Endothelial cell of umbilical vein (primary cell): ENCODE measurements at regions not wholly inside any gene's neighbourhood (a gene's known extent, or its start where the extent isn't known, plus 50 kb on each side); places are given as distances from the start of the nearest gene placed in this dataset.

Experiments used
- BruUV-seq: library from RNA; stranded (reverse); fragments of 400-500 nt; replicated peaks from 2 replicates; lab custom pipeline; 2021; lab: Mats Ljungman, UMichigan
- CTCF ChIA-PET: fragments of 300-600, 350-600 bp; sonication (Branson Sonifier 250); formaldehyde crosslinking; loops from one replicate; lab custom pipeline; 2021; ENCODE audit warnings: antibody characterized with exemption, inconsistent platforms; lab: Charles Lee
- POLR2A ChIA-PET: fragments of 300-600, 350-600 bp; sonication (Branson Sonifier 250); formaldehyde crosslinking; loops from one replicate; lab custom pipeline; 2021; ENCODE audit warnings: antibody characterized with exemption, inconsistent platforms; lab: Charles Lee
- DNase-seq: peaks from one replicate; pipeline ENCODE4 v3.0.0-alpha.2; 2011; ENCODE audit warnings: low read depth, low spot score
- FAIRE-seq: peaks from 2 replicates; lab custom pipeline; 2011; peaks lifted over from hg19 to GRCh38; lab: Jason Lieb, UNC
- H2AFZ ChIP-seq: 2 replicates; pipeline ENCODE4 v1.6.0; 2012; ENCODE audit warnings: low read depth, low read length, control low read depth, inconsistent platforms
- H3K27ac ChIP-seq: 2 replicates; pipeline ENCODE4 v1.5.1; 2011; ENCODE audit warnings: low read depth, mild to moderate bottlenecking, control low read depth, low read length, moderate library complexity; ENCODE audit not compliant: insufficient read depth
- H3K27me3 ChIP-seq, 2 experiments: 2 replicates each; pipeline versions ENCODE4 v1.6.0 to v1.6.1; 2011; ENCODE audit warnings: low read length in 2 of 2, mixed read lengths in 1 of 2; ENCODE audit not compliant: control insufficient read depth in 2 of 2, insufficient read depth in 2 of 2
- H3K36me3 ChIP-seq, 2 experiments: 2 replicates in 1 of 2; 3 replicates in 1 of 2; pipeline ENCODE4 v1.5.1; 2011; ENCODE audit warnings: low read length in 2 of 2, mild to moderate bottlenecking in 1 of 2, moderate library complexity in 1 of 2; ENCODE audit not compliant: control insufficient read depth in 2 of 2, insufficient read depth in 2 of 2; ENCODE audit errors: extremely low read depth in 1 of 2
- H3K4me1 ChIP-seq: 3 replicates; pipeline ENCODE4 v1.5.1; 2011; ENCODE audit warnings: mild to moderate bottlenecking, low read length; ENCODE audit not compliant: control insufficient read depth, insufficient read depth; ENCODE audit errors: extremely low read depth
- H3K4me2 ChIP-seq: 2 replicates; pipeline ENCODE4 v1.6.1; 2011; ENCODE audit warnings: low read length, control low read depth, mixed read lengths; ENCODE audit not compliant: insufficient read depth
- H3K4me3 ChIP-seq, 3 experiments: fragments of 200-600 bp in 1 of 3; sonication (generic), shearing (Covaris generic) in 1 of 3; replicated peaks in 1 of 3; 2 replicates each; pipeline ENCODE4 v1.5.1; 2011 to 2016; ENCODE audit warnings: control low read depth in 3 of 3, low read length in 3 of 3, mild to moderate bottlenecking in 2 of 3, inconsistent platforms in 1 of 3, low read depth in 1 of 3, moderate library complexity in 1 of 3; ENCODE audit not compliant: insufficient read depth in 1 of 3
- H3K79me2 ChIP-seq: 2 replicates; pipeline ENCODE4 v1.6.0; 2012; ENCODE audit warnings: low read length, inconsistent platforms; ENCODE audit not compliant: control insufficient read depth, insufficient read depth
- H3K9ac ChIP-seq: replicated peaks from 2 replicates; pipeline ENCODE3; 2011; ENCODE audit warnings: low read length, control low read depth; ENCODE audit not compliant: insufficient read depth; ENCODE audit errors: extremely low read depth
- H3K9me1 ChIP-seq: replicated peaks from 3 replicates; pipeline ENCODE4 v1.6.0; 2011; ENCODE audit warnings: mild to moderate bottlenecking, low read length; ENCODE audit not compliant: control insufficient read depth, insufficient read depth; ENCODE audit errors: extremely low read depth
- H3K9me3 ChIP-seq: replicated peaks from 2 replicates; pipeline ENCODE4 v1.5.1; 2012; ENCODE audit warnings: low read length, inconsistent platforms; ENCODE audit not compliant: control insufficient read depth, insufficient read depth
- H4K20me1 ChIP-seq: replicated peaks from 2 replicates; pipeline ENCODE3; 2011; ENCODE audit warnings: mild to moderate bottlenecking, low read length; ENCODE audit not compliant: control insufficient read depth, insufficient read depth; ENCODE audit errors: extremely low read depth
- EZH2 ChIP-seq: IDR thresholded peaks from 2 replicates; pipeline ENCODE4 v1.6.1; 2012; ENCODE audit warnings: borderline replicate concordance, low read depth, mild to moderate bottlenecking, moderate library complexity, low read length, inconsistent platforms; ENCODE audit not compliant: severe bottlenecking
- FOS ChIP-seq: IDR thresholded peaks from 2 replicates; pipeline ENCODE4 v1.6.1; 2011; ENCODE audit warnings: mild to moderate bottlenecking, low read length, moderate library complexity, borderline replicate concordance; ENCODE audit not compliant: insufficient read depth
- GATA2 ChIP-seq: IDR thresholded peaks from 2 replicates; pipeline ENCODE4 v1.7.0; 2011; ENCODE audit warnings: low read depth, mild to moderate bottlenecking, moderate library complexity, mixed read lengths, low read length; ENCODE audit not compliant: insufficient read length, insufficient read depth
- JUN ChIP-seq: IDR thresholded peaks from 2 replicates; pipeline ENCODE4 v1.6.1; 2011; ENCODE audit warnings: borderline replicate concordance, low read depth; ENCODE audit not compliant: insufficient read length, insufficient read depth
- MYC ChIP-seq: IDR thresholded peaks from one replicate; pipeline ENCODE4 v1.6.1; 2011; ENCODE audit warnings: mild to moderate bottlenecking, low read depth, low read length
- POLR2A ChIP-seq: IDR thresholded peaks from 2 replicates; pipeline ENCODE4 v1.6.1; 2012; ENCODE audit warnings: low read depth, mild to moderate bottlenecking, control low read depth, low read length
- POLR2AphosphoS5 ChIP-seq: IDR thresholded peaks from 2 replicates; pipeline ENCODE4 v1.6.1; 2012; ENCODE audit warnings: low read depth, mild to moderate bottlenecking, control low read depth, low read length, moderate library complexity; ENCODE audit not compliant: insufficient read depth
- dilution Hi-C: fragments of 300-500 bp; cut with MboI; formaldehyde crosslinking; loops from one replicate; pipeline ENCODE4 v1.15.0; 2019; ENCODE audit warnings: low sequenced_read_pairs; ENCODE audit not compliant: extremely low pct_ligation_motif_present
- intact Hi-C: fragments of 100-400 bp; cut with micrococcal nuclease; formaldehyde crosslinking; loops from one replicate; pipeline ENCODE4 v1.10.0; 2022
- TF ChIP-seq, protein P1 (sequence below), 2 donors: IDR thresholded peaks; 1 replicate in 1 of 2; 2 replicates in 1 of 2; pipeline ENCODE4 v1.5.1; 2011; ENCODE audit warnings: low read length in 2 of 2, mild to moderate bottlenecking in 2 of 2, moderate library complexity in 2 of 2, control low read depth in 1 of 2, inconsistent platforms in 1 of 2, low read depth in 1 of 2; ENCODE audit not compliant: insufficient read depth in 1 of 2; ENCODE audit errors: extremely low read depth in 1 of 2
- TF ChIP-seq, protein P2 (sequence below): IDR thresholded peaks from 2 replicates; pipeline ENCODE4 v1.6.1; 2011; ENCODE audit not compliant: insufficient read depth, insufficient read length

GRCh38 chr2:221064880-221065279 lies 507.2 kb downstream of the EPHA4 start:
- no peak for DNase-seq
- no peak overlapping the region for H2AFZ ChIP-seq
- intact Hi-C loops: no loop called here
- no TSS peak for BruUV-seq
- no peaks in the 10 kb centered on the region for H3K79me2 ChIP-seq
- ChIA-PET CTCF (no interaction called here), POLR2A (no interaction called here)
- dilution Hi-C loops: no loop called here
- H4K20me1 ChIP-seq: no peaks in the 10 kb centered on the region
- H3K4me3 ChIP-seq: no peak overlapping the region
- H3K36me3 ChIP-seq: no peaks in the 10 kb centered on the region
- H3K9ac ChIP-seq: no peak overlapping the region
- no peaks in the 10 kb centered on the region for H3K27me3 ChIP-seq
- no peak overlapping the region for H3K27ac ChIP-seq
- no peak for FAIRE-seq
- no peaks in the 10 kb centered on the region for H3K9me3 ChIP-seq
- TF ChIP-seq EZH2: no peak
- no peak overlapping the region for H3K4me2 ChIP-seq
- no peaks in the 10 kb centered on the region for H3K9me1 ChIP-seq
- no peaks in the 10 kb centered on the region for H3K4me1 ChIP-seq

- Histone ChIP-seq H3K4me1 (no peaks in the 10 kb centered on the region), H3K9me1 (no peaks in the 10 kb centered on the region), H3K4me3 (no peak overlapping the region), H3K27me3 (no peaks in the 10 kb centered on the region), H3K27ac (no peak overlapping the region), H3K9ac (no peak overlapping the region), H3K79me2 (no peaks in the 10 kb centered on the region), H4K20me1 (no peaks in the 10 kb centered on the region), H3K36me3 (no peaks in the 10 kb centered on the region), H2AFZ (no peak overlapping the region), H3K9me3 (no peaks in the 10 kb centered on the region), H3K4me2 (no peak overlapping the region)
- TF ChIP-seq EZH2 (no peak), FOS (no peak), GATA2 (no peak), JUN (no peak), POLR2AphosphoS5 (no peak), MYC (no peak), POLR2A (no peak)
- TF ChIP-seq, protein P1, sequence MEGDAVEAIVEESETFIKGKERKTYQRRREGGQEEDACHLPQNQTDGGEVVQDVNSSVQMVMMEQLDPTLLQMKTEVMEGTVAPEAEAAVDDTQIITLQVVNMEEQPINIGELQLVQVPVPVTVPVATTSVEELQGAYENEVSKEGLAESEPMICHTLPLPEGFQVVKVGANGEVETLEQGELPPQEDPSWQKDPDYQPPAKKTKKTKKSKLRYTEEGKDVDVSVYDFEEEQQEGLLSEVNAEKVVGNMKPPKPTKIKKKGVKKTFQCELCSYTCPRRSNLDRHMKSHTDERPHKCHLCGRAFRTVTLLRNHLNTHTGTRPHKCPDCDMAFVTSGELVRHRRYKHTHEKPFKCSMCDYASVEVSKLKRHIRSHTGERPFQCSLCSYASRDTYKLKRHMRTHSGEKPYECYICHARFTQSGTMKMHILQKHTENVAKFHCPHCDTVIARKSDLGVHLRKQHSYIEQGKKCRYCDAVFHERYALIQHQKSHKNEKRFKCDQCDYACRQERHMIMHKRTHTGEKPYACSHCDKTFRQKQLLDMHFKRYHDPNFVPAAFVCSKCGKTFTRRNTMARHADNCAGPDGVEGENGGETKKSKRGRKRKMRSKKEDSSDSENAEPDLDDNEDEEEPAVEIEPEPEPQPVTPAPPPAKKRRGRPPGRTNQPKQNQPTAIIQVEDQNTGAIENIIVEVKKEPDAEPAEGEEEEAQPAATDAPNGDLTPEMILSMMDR (IDR thresholded peaks at IDR 0.05; ENCODE audit: extremely low read depth in 1 of 2, insufficient read depth in 1 of 2, low read depth in 1 of 2, low read length in 2 of 2): no peak
- TF ChIP-seq, protein P2, sequence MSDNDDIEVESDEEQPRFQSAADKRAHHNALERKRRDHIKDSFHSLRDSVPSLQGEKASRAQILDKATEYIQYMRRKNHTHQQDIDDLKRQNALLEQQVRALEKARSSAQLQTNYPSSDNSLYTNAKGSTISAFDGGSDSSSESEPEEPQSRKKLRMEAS: no peak
- intact Hi-C loops (no loop called here), dilution Hi-C loops (no loop called here)
- FAIRE-seq (no peak), DNase-seq (no peak)
- ChIA-PET CTCF (no interaction called here), POLR2A (no interaction called here)
- no TSS peak for BruUV-seq
These were observed 504.0 kb downstream of the EPHA4 start for GRCh38 chr2:221068123-221068522.
